ENCODE measurements at regions not wholly inside any gene's neighbourhood (a gene's known extent, or its start where the extent isn't known, plus 50 kb on each side); places are given as distances from the start of the nearest gene placed in this dataset.

DNA sequence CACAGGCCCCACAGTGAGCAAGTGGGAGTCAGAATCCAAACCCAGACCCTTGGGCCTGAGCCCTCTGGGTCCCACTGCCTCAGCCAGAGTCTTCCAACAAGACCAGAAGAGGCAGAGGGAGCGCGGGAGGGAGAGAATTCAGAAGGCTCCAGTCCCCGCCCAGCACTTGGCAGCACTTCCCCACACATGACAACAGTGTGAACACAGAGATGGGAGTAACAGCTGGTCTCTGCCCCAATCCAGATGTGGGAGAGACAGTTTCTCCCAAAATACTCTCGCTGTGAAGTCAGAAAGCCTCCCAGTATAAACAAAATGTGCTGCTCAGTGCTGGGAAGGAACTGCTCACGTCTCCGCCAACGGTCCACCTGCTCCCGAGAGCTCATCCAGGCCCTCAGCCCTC, 219.9 kb downstream of the MN1 start:
- TF ChIP-seq, protein P1, sequence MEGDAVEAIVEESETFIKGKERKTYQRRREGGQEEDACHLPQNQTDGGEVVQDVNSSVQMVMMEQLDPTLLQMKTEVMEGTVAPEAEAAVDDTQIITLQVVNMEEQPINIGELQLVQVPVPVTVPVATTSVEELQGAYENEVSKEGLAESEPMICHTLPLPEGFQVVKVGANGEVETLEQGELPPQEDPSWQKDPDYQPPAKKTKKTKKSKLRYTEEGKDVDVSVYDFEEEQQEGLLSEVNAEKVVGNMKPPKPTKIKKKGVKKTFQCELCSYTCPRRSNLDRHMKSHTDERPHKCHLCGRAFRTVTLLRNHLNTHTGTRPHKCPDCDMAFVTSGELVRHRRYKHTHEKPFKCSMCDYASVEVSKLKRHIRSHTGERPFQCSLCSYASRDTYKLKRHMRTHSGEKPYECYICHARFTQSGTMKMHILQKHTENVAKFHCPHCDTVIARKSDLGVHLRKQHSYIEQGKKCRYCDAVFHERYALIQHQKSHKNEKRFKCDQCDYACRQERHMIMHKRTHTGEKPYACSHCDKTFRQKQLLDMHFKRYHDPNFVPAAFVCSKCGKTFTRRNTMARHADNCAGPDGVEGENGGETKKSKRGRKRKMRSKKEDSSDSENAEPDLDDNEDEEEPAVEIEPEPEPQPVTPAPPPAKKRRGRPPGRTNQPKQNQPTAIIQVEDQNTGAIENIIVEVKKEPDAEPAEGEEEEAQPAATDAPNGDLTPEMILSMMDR (conservative IDR thresholded peaks at IDR 0.05; ENCODE audit: low read depth, low read length), result no peak
- TF ChIP-seq EZH2 (IDR thresholded peaks at IDR 0.05; ENCODE audit: borderline replicate concordance, low read depth, low read length, poor library complexity, severe bottlenecking), result no peak

Measured in A673 (cell line).